Naive thymus-derived CD4-positive, alpha-beta T cell (primary cell): ENCODE measurements at regions not wholly inside any gene's neighbourhood (a gene's known extent, or its start where the extent isn't known, plus 50 kb on each side); places are given as distances from the start of the nearest gene placed in this dataset.
"Not testable (repeated sequence)": the region's sequence is repeated elsewhere in the genome, so short reads cannot be mapped to it uniquely, and the experiment has no call there.

Experiments
- ATAC-seq: fragments of 150-1000 bp; cut with Tn5 transposase; 2 replicates; pipeline ENCODE4 v1.10.0; 2021; ENCODE audit warnings: mild to moderate bottlenecking, moderate library complexity
- CTCF ChIA-PET: fragments of 350-600 bp; sonication (Branson Sonifier 250); formaldehyde crosslinking; loops from one replicate; lab custom pipeline; 2021; ENCODE audit warnings: antibody characterized with exemption; lab: Charles Lee
- POLR2A ChIA-PET: fragments of 350-600 bp; sonication (Branson Sonifier 250); formaldehyde crosslinking; loops from one replicate; lab custom pipeline; 2021; ENCODE audit warnings: antibody characterized with exemption, inconsistent platforms; lab: Charles Lee
- DNase-seq, 9 donors: peaks; one replicate each; pipeline versions ENCODE4 v3.0.0 to v3.0.0-alpha.2; 2020 to 2022; ENCODE audit warnings: mixed read lengths in 1 of 9
- H3K27ac ChIP-seq: one replicate; pipeline ENCODE4 v1.7.0; 2013; ENCODE audit warnings: mild to moderate bottlenecking, low read depth, low read length, moderate library complexity
- H3K27me3 ChIP-seq, 2 donors: one replicate each; pipeline ENCODE4 v1.7.0; 2013; ENCODE audit warnings: low read length in 2 of 2, mild to moderate bottlenecking in 2 of 2, moderate library complexity in 2 of 2; ENCODE audit not compliant: control insufficient read depth in 2 of 2, insufficient read depth in 2 of 2
- H3K36me3 ChIP-seq, 3 experiments: 1 replicate in 2 of 3; 2 replicates in 1 of 3; pipeline ENCODE4 v1.7.0; 2013; ENCODE audit warnings: low read length in 3 of 3, mild to moderate bottlenecking in 3 of 3, moderate library complexity in 1 of 3; ENCODE audit not compliant: insufficient read depth in 3 of 3, control insufficient read depth in 2 of 3
- H3K4me1 ChIP-seq, 2 donors: one replicate each; pipeline ENCODE4 v1.7.0; 2013; ENCODE audit warnings: low read length in 2 of 2, mild to moderate bottlenecking in 2 of 2, moderate library complexity in 1 of 2; ENCODE audit not compliant: control insufficient read depth in 2 of 2, insufficient read depth in 2 of 2
- H3K4me3 ChIP-seq: 2 replicates; pipeline ENCODE4 v1.7.0; 2013; ENCODE audit warnings: mild to moderate bottlenecking, low read length
- H3K9me3 ChIP-seq, 3 experiments: 1 replicate in 2 of 3; 2 replicates in 1 of 3; pipeline ENCODE4 v1.7.0; 2013; ENCODE audit warnings: low read length in 3 of 3; ENCODE audit not compliant: control insufficient read depth in 2 of 3
- H3K27ac Mint-ChIP-seq, 9 donors: one replicate each; pipeline ENCODE4 v1.8.0; 2020 to 2022; ENCODE audit warnings: mixed read lengths in 9 of 9, mild to moderate bottlenecking in 8 of 9, moderate library complexity in 5 of 9, inconsistent platforms in 2 of 9
- H3K27me3 Mint-ChIP-seq, 5 donors: one replicate each; pipeline ENCODE4 v1.8.0; 2021 to 2022; ENCODE audit warnings: mixed read lengths in 5 of 5, mild to moderate bottlenecking in 1 of 5
- H3K36me3 Mint-ChIP-seq, 5 donors: one replicate each; pipeline ENCODE4 v1.8.0; 2020 to 2022; ENCODE audit warnings: mixed read lengths in 5 of 5, mild to moderate bottlenecking in 3 of 5, inconsistent platforms in 1 of 5
- H3K4me1 Mint-ChIP-seq, 7 donors: one replicate each; pipeline ENCODE4 v1.8.0; 2020 to 2022; ENCODE audit warnings: mixed read lengths in 7 of 7, mild to moderate bottlenecking in 3 of 7, inconsistent platforms in 1 of 7
- H3K4me3 Mint-ChIP-seq, 10 donors: one replicate each; pipeline ENCODE4 v1.8.0; 2020 to 2022; ENCODE audit warnings: mild to moderate bottlenecking in 10 of 10, mixed read lengths in 10 of 10, moderate library complexity in 6 of 10, inconsistent platforms in 2 of 10
- H3K9me3 Mint-ChIP-seq, 11 donors: one replicate each; pipeline ENCODE4 v1.8.0; 2020 to 2022; ENCODE audit warnings: mixed read lengths in 11 of 11, mild to moderate bottlenecking in 4 of 11, inconsistent platforms in 1 of 11, moderate library complexity in 1 of 11
- intact Hi-C, 2 donors: fragments of 100-400 bp; cut with micrococcal nuclease; formaldehyde crosslinking; loops; one replicate each; pipeline ENCODE4 v1.15.1; 2023

DNA sequence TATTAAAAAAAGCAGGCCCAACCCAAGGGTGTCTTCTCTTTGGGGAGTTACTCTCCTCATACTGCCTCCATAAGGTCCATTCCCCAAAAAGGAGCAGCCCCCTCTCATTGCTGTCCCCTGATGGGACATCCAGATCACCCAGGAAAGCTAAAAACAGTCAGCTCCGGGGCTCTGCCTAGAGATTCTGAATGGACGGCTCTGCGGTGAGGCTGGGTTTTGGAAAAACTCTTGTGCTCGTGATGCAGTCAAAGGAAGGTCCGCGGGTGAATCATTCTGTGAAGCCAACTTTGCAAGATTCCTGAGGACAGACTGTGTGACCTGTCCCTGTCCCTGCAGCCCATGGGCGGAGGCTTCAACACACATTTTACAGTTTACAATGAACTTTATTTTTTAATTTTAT is 351.5 kb downstream of the TYW1 start:
- ATAC-seq (no peak), DNase-seq (no peak)
- Histone ChIP-seq H3K9me3 (peaks cover 0 to 5% (median 0%) of the 10 kb centered on the region in 3 experiments), H3K27me3 (no peaks in the 10 kb centered on the region), H3K4me1 (no peaks in the 10 kb centered on the region), H3K4me3 (no peak overlapping the region), H3K36me3 (no peaks in the 10 kb centered on the region), H3K27ac (no peak overlapping the region)
- CTCF ChIA-PET, result no interaction called here
- no peak overlapping the region for H3K4me3 Mint-ChIP-seq
- no peak overlapping the region for H3K27ac Mint-ChIP-seq
- no peaks in the 10 kb centered on the region for H3K27me3 Mint-ChIP-seq
- peaks cover 0 to 24% (median 3%) of the 10 kb centered on the region in 11 donors for H3K9me3 Mint-ChIP-seq
- H3K36me3 Mint-ChIP-seq, result peaks cover 7 to 48% (median 14%) of the 10 kb centered on the region in 5 donors
- H3K4me1 Mint-ChIP-seq, result peaks cover 0 to 5% (median 0%) of the 10 kb centered on the region in 7 donors
- POLR2A ChIA-PET, result no interaction called here
- intact Hi-C loops, result no loop called here

DNA sequence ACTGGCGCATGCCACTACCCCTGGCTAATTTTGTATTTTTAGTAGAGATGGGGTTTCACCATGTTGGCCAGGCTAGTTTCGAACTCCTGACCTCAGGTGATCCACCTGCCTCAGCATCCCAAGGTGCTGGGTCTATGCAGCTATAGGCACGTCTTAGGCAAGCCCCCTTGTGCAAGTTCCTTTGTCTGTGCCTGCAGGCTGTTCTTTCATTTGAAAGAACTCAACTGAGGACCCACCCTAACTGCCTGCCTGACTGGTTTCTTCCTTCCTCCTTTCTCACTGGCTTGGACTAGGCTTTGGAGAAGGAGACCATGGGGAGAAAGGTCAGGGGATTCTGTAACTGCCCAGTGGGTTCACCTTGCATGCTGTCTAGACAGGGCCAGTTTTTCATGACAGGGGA is 361.0 kb downstream of the TYW1 start:
- ATAC-seq, H3K4me1 ChIP-seq, H3K4me3 ChIP-seq, H3K4me3 Mint-ChIP-seq, POLR2A ChIA-PET, H3K4me1 Mint-ChIP-seq, H3K27me3 Mint-ChIP-seq, H3K27me3 ChIP-seq, H3K27ac Mint-ChIP-seq, intact Hi-C loops, H3K36me3 ChIP-seq, H3K27ac ChIP-seq, DNase-seq: not testable (repeated sequence)
- CTCF ChIA-PET, result interaction anchor here (0.7 kb wide), 1 partner anchor 99 kb away, joined by 6 read pairs; no protein-coding TSS in a partner anchor
- Mint-ChIP-seq H3K36me3 (peaks cover 0 to 39% (median 4%) of the 10 kb centered on the region in 5 donors), H3K9me3 (peaks cover 0 to 39% (median 26%) of the 10 kb centered on the region in 11 donors)
- peaks cover 0 to 17% (median 0%) of the 10 kb centered on the region in 3 experiments for H3K9me3 ChIP-seq

DNA sequence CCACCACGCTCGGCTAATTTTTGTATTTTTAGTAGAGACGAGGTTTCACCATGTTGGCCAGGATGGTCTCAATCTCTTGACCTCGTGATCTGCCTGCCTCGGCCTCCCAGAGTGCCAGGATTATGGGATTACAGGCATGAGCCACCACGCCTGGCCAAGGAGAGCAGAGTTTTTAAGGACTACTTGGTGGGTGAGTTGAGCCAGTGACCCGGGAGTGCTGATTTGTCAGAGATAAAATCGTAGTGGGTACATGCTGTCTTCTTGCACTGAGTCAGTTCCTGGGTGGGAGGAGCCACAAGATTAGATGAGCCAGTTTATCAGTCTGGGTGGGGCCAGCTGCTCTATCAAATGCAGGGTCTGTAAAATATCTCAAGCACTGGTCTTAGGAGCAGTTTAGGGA is 361.7 kb downstream of the TYW1 start:
- H3K9me3 ChIP-seq, result peaks cover 0 to 17% (median 0%) of the 10 kb centered on the region in 3 experiments
- H3K27ac Mint-ChIP-seq, intact Hi-C loops, H3K27me3 Mint-ChIP-seq, ATAC-seq, H3K4me3 ChIP-seq, POLR2A ChIA-PET, H3K27me3 ChIP-seq, H3K27ac ChIP-seq, H3K4me1 ChIP-seq, H3K4me3 Mint-ChIP-seq, H3K4me1 Mint-ChIP-seq, H3K36me3 ChIP-seq, DNase-seq: not testable (repeated sequence)
- Mint-ChIP-seq H3K9me3 (peaks cover 0 to 36% (median 26%) of the 10 kb centered on the region in 11 donors), H3K36me3 (peaks cover 0 to 36% (median 4%) of the 10 kb centered on the region in 5 donors)
- CTCF ChIA-PET, result interaction anchor here (0.6 to 0.7 kb wide), 2 partner anchors 100 to 1238 kb away, joined by 3 to 6 read pairs; no protein-coding TSS in a partner anchor

DNA sequence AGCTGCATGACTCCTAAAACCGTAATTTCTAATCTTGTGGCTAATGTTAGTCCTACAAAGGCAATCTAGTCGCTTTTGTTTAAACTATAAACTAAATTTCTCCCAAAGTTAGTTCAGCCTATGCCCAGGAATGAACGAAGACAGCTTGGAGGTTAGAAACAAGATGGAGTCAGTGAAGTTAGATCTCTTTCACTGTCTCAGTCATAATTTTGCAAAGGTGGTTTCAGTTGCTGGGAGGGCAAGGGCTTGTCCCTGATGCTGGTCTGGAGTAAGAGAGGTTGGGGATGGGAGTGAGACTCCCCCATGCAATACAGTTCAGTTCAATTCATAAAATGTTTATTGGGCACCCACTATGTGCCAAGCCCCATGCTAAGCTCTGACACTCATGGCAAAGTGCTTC is 362.1 kb downstream of the TYW1 start:
- H3K27ac ChIP-seq, H3K36me3 ChIP-seq, H3K27me3 ChIP-seq, H3K4me3 ChIP-seq, H3K4me1 Mint-ChIP-seq, H3K27me3 Mint-ChIP-seq, ATAC-seq, POLR2A ChIA-PET, H3K4me3 Mint-ChIP-seq, H3K4me1 ChIP-seq, DNase-seq, intact Hi-C loops, H3K27ac Mint-ChIP-seq: not testable (repeated sequence)
- CTCF ChIA-PET, result interaction anchor here (0.6 kb wide), 1 partner anchor 1238 kb away, joined by 3 read pairs; no protein-coding TSS in a partner anchor
- Mint-ChIP-seq H3K36me3 (peaks cover 0 to 40% (median 6%) of the 10 kb centered on the region in 5 donors), H3K9me3 (peaks cover 0 to 36% (median 26%) of the 10 kb centered on the region in 11 donors)
- peaks cover 0 to 17% (median 0%) of the 10 kb centered on the region in 3 experiments for H3K9me3 ChIP-seq

DNA sequence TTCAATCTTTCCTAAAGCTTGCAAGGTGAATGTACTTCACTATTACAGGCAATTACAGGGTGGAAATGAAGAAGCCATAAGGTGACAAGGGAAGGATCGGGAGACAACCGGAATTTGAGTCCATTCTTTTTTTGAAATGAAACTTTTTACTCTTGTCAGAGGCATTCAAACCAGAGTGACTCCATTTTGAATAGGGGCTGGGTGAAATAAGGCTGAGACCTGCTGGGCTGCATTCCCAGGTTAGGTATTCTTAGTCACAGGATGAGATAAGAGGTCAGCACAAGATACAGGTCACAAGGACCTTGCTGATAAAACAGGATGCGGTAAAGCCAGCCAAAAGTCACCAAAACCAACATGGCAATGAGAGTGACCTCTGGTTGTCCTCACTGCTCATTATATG is 363.3 kb downstream of the TYW1 start:
- CTCF ChIA-PET, result interaction anchor here (2.0 kb wide), 1 partner anchor 11 kb away, joined by 5 read pairs; no protein-coding TSS in a partner anchor
- H3K9me3 Mint-ChIP-seq, result peaks cover 0 to 36% (median 26%) of the 10 kb centered on the region in 11 donors

DNA sequence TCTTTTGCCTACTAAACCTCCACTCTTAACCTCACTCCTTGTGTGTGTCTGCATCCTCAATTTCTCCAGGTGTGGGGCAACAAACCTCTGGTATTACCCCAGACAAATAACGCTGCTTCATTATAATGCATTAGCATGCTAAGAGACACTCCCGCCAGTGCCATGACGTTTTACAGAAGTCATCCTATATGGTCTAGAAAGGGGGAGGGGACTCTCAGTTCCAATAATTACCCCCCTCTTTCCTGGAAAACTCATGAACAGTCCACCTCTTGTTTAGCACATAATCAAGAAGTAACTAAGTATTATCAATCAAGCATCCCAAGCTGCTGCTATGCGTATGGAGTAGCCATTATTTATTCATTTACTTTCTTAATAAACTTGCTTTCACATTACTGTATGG is 364.5 kb downstream of the TYW1 start:
- H3K27me3 Mint-ChIP-seq, result no peaks in the 10 kb centered on the region
- DNase-seq (no peak), ATAC-seq (no peak)
- Histone ChIP-seq H3K27ac (no peak overlapping the region), H3K9me3 (peaks cover 0 to 17% (median 0%) of the 10 kb centered on the region in 3 experiments), H3K36me3 (no peaks in the 10 kb centered on the region), H3K4me1 (no peaks in the 10 kb centered on the region), H3K4me3 (no peak overlapping the region), H3K27me3 (no peaks in the 10 kb centered on the region)
- CTCF ChIA-PET, result interaction anchor here (2.0 kb wide), 1 partner anchor 10 kb away, joined by 5 read pairs; no protein-coding TSS in a partner anchor
- no peak overlapping the region for H3K4me3 Mint-ChIP-seq
- peaks cover 0 to 3% (median 0%) of the 10 kb centered on the region in 7 donors for H3K4me1 Mint-ChIP-seq
- peaks cover 0 to 33% (median 4%) of the 10 kb centered on the region in 5 donors for H3K36me3 Mint-ChIP-seq
- H3K9me3 Mint-ChIP-seq, result peaks cover 0 to 31% (median 24%) of the 10 kb centered on the region in 11 donors
- no peak overlapping the region for H3K27ac Mint-ChIP-seq
- POLR2A ChIA-PET, result no interaction called here
- intact Hi-C loops, result no loop called here

More for the DNA sequence above, 363.3 kb downstream of the TYW1 start:
- no peak overlapping the region for H3K4me3 ChIP-seq
- no peak overlapping the region for H3K27ac ChIP-seq
- POLR2A ChIA-PET, result no interaction called here
- DNase-seq, result no peak
- H3K4me1 Mint-ChIP-seq, result no peaks in the 10 kb centered on the region
- H3K9me3 ChIP-seq, result peaks cover 0 to 17% (median 0%) of the 10 kb centered on the region in 3 experiments
- H3K27me3 Mint-ChIP-seq, result no peaks in the 10 kb centered on the region
- H3K36me3 Mint-ChIP-seq, result peaks cover 0 to 37% (median 4%) of the 10 kb centered on the region in 5 donors
- no peak for ATAC-seq
- no peak overlapping the region for H3K27ac Mint-ChIP-seq
- intact Hi-C loops, result no loop called here
- no peaks in the 10 kb centered on the region for H3K4me1 ChIP-seq
- no peaks in the 10 kb centered on the region for H3K36me3 ChIP-seq
- no peak overlapping the region for H3K4me3 Mint-ChIP-seq
- no peaks in the 10 kb centered on the region for H3K27me3 ChIP-seq
